ENCODE measurements at regions not wholly inside any gene's neighbourhood (a gene's known extent, or its start where the extent isn't known, plus 50 kb on each side); places are given as distances from the start of the nearest gene placed in this dataset.
"Not testable (repeated sequence)": the region's sequence is repeated elsewhere in the genome, so short reads cannot be mapped to it uniquely, and the experiment has no call there.

GRCh38 chr2:13401312-13401711, 684.6 kb downstream of the TRIB2 start:
- no peak for DNase-seq
- no peak for TF ChIP-seq CTCF (IDR thresholded peaks at IDR 0.05; ENCODE audit: low read depth, low read length, missing control alignments)
- Histone ChIP-seq H3K27me3 (replicated peaks) (no peaks in the 10 kb centered on the region), H3K36me3 (replicated peaks) (no peaks in the 10 kb centered on the region), H3K27ac (no peak overlapping the region), H3K4me3 (ENCODE audit: low read depth, low read length) (no peak overlapping the region)
- in situ Hi-C loops (cut with HindIII; ENCODE audit: low pct_ligation_motif_present, low sequenced_read_pairs) = no loop called here

GRCh38 chr2:13413989-13414388, 697.3 kb downstream of the TRIB2 start:
- Histone ChIP-seq H3K4me3 (ENCODE audit: low read depth, low read length) (no peak overlapping the region), H3K27ac (no peak overlapping the region), H3K27me3 (replicated peaks) (no peaks in the 10 kb centered on the region), H3K36me3 (replicated peaks) (no peaks in the 10 kb centered on the region)
- in situ Hi-C loops (cut with HindIII; ENCODE audit: low pct_ligation_motif_present, low sequenced_read_pairs) = no loop called here
- DNase-seq = no peak
- TF ChIP-seq CTCF (IDR thresholded peaks at IDR 0.05; ENCODE audit: low read depth, low read length, missing control alignments) = no peak

- Histone ChIP-seq H3K27ac (no peak overlapping the region), H3K27me3 (replicated peaks) (no peaks in the 10 kb centered on the region), H3K36me3 (replicated peaks) (no peaks in the 10 kb centered on the region), H3K4me3 (ENCODE audit: low read depth, low read length) (no peak overlapping the region)
- no peak for TF ChIP-seq CTCF (IDR thresholded peaks at IDR 0.05; ENCODE audit: low read depth, low read length, missing control alignments)
- DNase-seq = no peak
- in situ Hi-C loops (cut with HindIII; ENCODE audit: low pct_ligation_motif_present, low sequenced_read_pairs) = no loop called here
Measured at GRCh38 chr2:13414897-13415296, 698.2 kb downstream of the TRIB2 start.

GRCh38 chr2:13433954-13434353, 717.2 kb downstream of the TRIB2 start:
- TF ChIP-seq CTCF (IDR thresholded peaks at IDR 0.05; ENCODE audit: low read depth, low read length, missing control alignments) = no peak

GRCh38 chr2:13443554-13444261, 727.0 kb downstream of the TRIB2 start:
- H3K36me3 ChIP-seq (replicated peaks); DNase-seq; H3K4me3 ChIP-seq (ENCODE audit: low read depth, low read length); in situ Hi-C loops (cut with HindIII; ENCODE audit: low pct_ligation_motif_present, low sequenced_read_pairs); H3K27me3 ChIP-seq (replicated peaks); H3K27ac ChIP-seq: not testable (repeated sequence)

More at GRCh38 chr2:13433954-13434353, 717.2 kb downstream of the TRIB2 start:
- in situ Hi-C loops (cut with HindIII; ENCODE audit: low pct_ligation_motif_present, low sequenced_read_pairs) = no loop called here
- Histone ChIP-seq H3K4me3 (ENCODE audit: low read depth, low read length) (no peak overlapping the region), H3K27ac (no peak overlapping the region), H3K27me3 (replicated peaks) (no peaks in the 10 kb centered on the region), H3K36me3 (replicated peaks) (no peaks in the 10 kb centered on the region)
- DNase-seq = no peak

GRCh38 chr2:13462464-13462863, 745.7 kb downstream of the TRIB2 start:
- H3K27me3 ChIP-seq (replicated peaks) = no peaks in the 10 kb centered on the region
- in situ Hi-C loops (cut with HindIII; ENCODE audit: low pct_ligation_motif_present, low sequenced_read_pairs) = no loop called here
- H3K4me3 ChIP-seq (ENCODE audit: low read depth, low read length) = no peak overlapping the region
- no peak for DNase-seq
- H3K27ac ChIP-seq = no peak overlapping the region
- no peak for TF ChIP-seq CTCF (IDR thresholded peaks at IDR 0.05; ENCODE audit: low read depth, low read length, missing control alignments)
- H3K36me3 ChIP-seq (replicated peaks) = no peaks in the 10 kb centered on the region

All from brain microvascular endothelial cell (primary cell).